ENCODE measurements at regions not wholly inside any gene's neighbourhood (a gene's known extent, or its start where the extent isn't known, plus 50 kb on each side); places are given as distances from the start of the nearest gene placed in this dataset.

GRCh38 chr10:61846370-61847031 lies 55.0 kb upstream of the ARID5B start:
- Mint-ChIP-seq H3K4me1 (peaks cover 6% of the 10 kb centered on the region), H3K4me3 (no peak overlapping the region), H3K27me3 (no peaks in the 10 kb centered on the region), H3K27ac (no peak overlapping the region), H3K36me3 (no peaks in the 10 kb centered on the region), H3K9me3 (peaks cover 1% of the 10 kb centered on the region)
- no peak for ATAC-seq (ENCODE audit: low read depth)
- DNase-seq, result no peak
- POLR2A ChIA-PET, result no interaction called here

- H3K9me3 Mint-ChIP-seq, result peaks cover 1% of the 10 kb centered on the region
Measured at GRCh38 chr10:61847087-61847486, 54.4 kb upstream of the ARID5B start.

GRCh38 chr10:61847640-61848039 lies 53.9 kb upstream of the ARID5B start:
- no peak overlapping the region for H3K4me3 Mint-ChIP-seq
- H3K36me3 Mint-ChIP-seq, result no peaks in the 10 kb centered on the region
- ATAC-seq (ENCODE audit: low read depth) (no peak), DNase-seq (no peak)
- peaks cover 6% of the 10 kb centered on the region for H3K4me1 Mint-ChIP-seq
- peaks cover 2% of the 10 kb centered on the region for H3K27me3 Mint-ChIP-seq
- peaks cover 1% of the 10 kb centered on the region for H3K9me3 Mint-ChIP-seq
- no peak overlapping the region for H3K27ac Mint-ChIP-seq
- POLR2A ChIA-PET, result no interaction called here

More at GRCh38 chr10:61847087-61847486, 54.4 kb upstream of the ARID5B start:
- ATAC-seq (ENCODE audit: low read depth), result no peak
- POLR2A ChIA-PET, result no interaction called here
- no peak overlapping the region for H3K4me3 Mint-ChIP-seq
- no peak overlapping the region for H3K27ac Mint-ChIP-seq
- DNase-seq, result no peak
- no peaks in the 10 kb centered on the region for H3K36me3 Mint-ChIP-seq
- H3K4me1 Mint-ChIP-seq, result peaks cover 6% of the 10 kb centered on the region
- H3K27me3 Mint-ChIP-seq, result no peaks in the 10 kb centered on the region

GRCh38 chr10:61850376-61850775 lies 51.1 kb upstream of the ARID5B start:
- Mint-ChIP-seq H3K36me3 (no peaks in the 10 kb centered on the region), H3K27ac (no peak overlapping the region), H3K9me3 (peaks cover 1% of the 10 kb centered on the region), H3K27me3 (peaks cover 4% of the 10 kb centered on the region), H3K4me1 (peaks cover 6% of the 10 kb centered on the region), H3K4me3 (no peak overlapping the region)
- DNase-seq, result no peak
- ATAC-seq (ENCODE audit: low read depth), result no peak
- POLR2A ChIA-PET, result no interaction called here
